K562 (cell line): ENCODE measurements at regions not wholly inside any gene's neighbourhood (a gene's known extent, or its start where the extent isn't known, plus 50 kb on each side); places are given as distances from the start of the nearest gene placed in this dataset.

Experiments used
- ATAC-seq: fragments of 200-7000 bp; cut with Tn5 transposase; 3 replicates; pipeline ENCODE4 v1.9.1; 2020; ENCODE audit warnings: moderate library complexity
- BruUV-seq: library from RNA; stranded (reverse); fragments of 400-500 nt; replicated peaks from 2 replicates; lab custom pipeline; 2021; lab: Mats Ljungman, UMichigan
- CTCF ChIA-PET: fragments of 300-600 bp; formaldehyde crosslinking; extraction: SDS; loops from one replicate; lab custom pipeline; 2021; ENCODE audit warnings: low intra/inter-chr PET ratio; lab: Yijun Ruan, JAX
- POLR2A ChIA-PET: fragments of 300-600, 350-650 bp; sonication (Branson Sonifier 250); formaldehyde crosslinking; extraction: SDS; loops from one replicate; lab custom pipeline; 2021; ENCODE audit warnings: antibody characterized with exemption, inconsistent platforms; lab: Yijun Ruan, JAX
- DNase-seq, 4 experiments: peaks; one replicate each; pipeline versions ENCODE4 v3.0.0 to v3.0.0-alpha.2; 2011 to 2018; ENCODE audit warnings: low spot score in 3 of 4, mixed read lengths in 3 of 4; ENCODE audit errors: extremely low read depth in 1 of 4
- FAIRE-seq: peaks from 2 replicates; lab custom pipeline; 2011; peaks lifted over from hg19 to GRCh38; lab: Jason Lieb, UNC
- H2AFZ ChIP-seq: 2 replicates; pipeline ENCODE4 v1.6.0; 2011; ENCODE audit warnings: low read depth, low read length, control low read depth, inconsistent platforms
- H3K27ac ChIP-seq: fragments of 200-600 bp; 3 replicates; pipeline ENCODE4 v1.8.0; 2011; ENCODE audit warnings: low read depth, mild to moderate bottlenecking, control low read depth, inconsistent platforms, low read length, moderate library complexity, mixed read lengths; ENCODE audit errors: extremely low read depth
- H3K27me3 ChIP-seq, 2 experiments: fragments of 300-600 bp in 1 of 2; 2 replicates in 1 of 2; 3 replicates in 1 of 2; pipeline versions ENCODE4 v1.6.0 to v1.8.0; 2011; ENCODE audit warnings: inconsistent platforms in 2 of 2, low read length in 2 of 2, mild to moderate bottlenecking in 1 of 2, mixed read lengths in 1 of 2, moderate library complexity in 1 of 2; ENCODE audit not compliant: control insufficient read depth in 2 of 2, insufficient read depth in 2 of 2
- H3K36me3 ChIP-seq: fragments of 300-600 bp; 3 replicates; pipeline ENCODE4 v1.8.0; 2011; ENCODE audit warnings: mild to moderate bottlenecking, low read length, inconsistent platforms; ENCODE audit not compliant: control insufficient read depth, insufficient read depth
- H3K4me1 ChIP-seq, 2 experiments: fragments of 200-600 bp in 1 of 2; replicated peaks in 1 of 2; 2 replicates in 1 of 2; 3 replicates in 1 of 2; pipeline versions ENCODE4 v1.5.1 to v1.8.0; 2011; ENCODE audit warnings: inconsistent platforms in 2 of 2, low read length in 2 of 2, mild to moderate bottlenecking in 1 of 2, mixed read lengths in 1 of 2, moderate library complexity in 1 of 2; ENCODE audit not compliant: control insufficient read depth in 2 of 2, insufficient read depth in 2 of 2
- H3K4me2 ChIP-seq: 2 replicates; pipeline ENCODE4 v1.6.1; 2011; ENCODE audit warnings: low read length, control low read depth, inconsistent platforms, mixed read lengths; ENCODE audit not compliant: insufficient read depth
- H3K4me3 ChIP-seq: fragments of 200-600 bp; sonication (generic), shearing (Covaris generic); 2 replicates; pipeline ENCODE4 v1.5.1; 2016; ENCODE audit warnings: control low read depth, inconsistent platforms
- H3K79me2 ChIP-seq: fragments of 200-600 bp; 3 replicates; pipeline ENCODE4 v1.8.0; 2011; ENCODE audit warnings: low read length, inconsistent platforms; ENCODE audit not compliant: control insufficient read depth, insufficient read depth
- H3K9ac ChIP-seq, 2 experiments: 2 replicates each; pipeline versions ENCODE4 v1.6.0 to v1.6.1; 2011; ENCODE audit warnings: low read depth in 2 of 2, low read length in 2 of 2, control low read depth in 1 of 2, inconsistent platforms in 1 of 2, mild to moderate bottlenecking in 1 of 2, mixed read lengths in 1 of 2; ENCODE audit not compliant: insufficient read depth in 1 of 2
- H3K9me1 ChIP-seq: one replicate; pipeline ENCODE4 v1.6.0; 2011; ENCODE audit warnings: inconsistent platforms, mild to moderate bottlenecking, low read length, moderate library complexity; ENCODE audit not compliant: control insufficient read depth, insufficient read depth
- H3K9me3 ChIP-seq: replicated peaks from 2 replicates; pipeline ENCODE4 v1.5.1; 2011; ENCODE audit warnings: low read depth, low read length, inconsistent platforms; ENCODE audit not compliant: control insufficient read depth, insufficient read depth
- H4K20me1 ChIP-seq: replicated peaks from 2 replicates; pipeline ENCODE4 v1.6.1; 2011; ENCODE audit warnings: low read length, inconsistent platforms, mixed read lengths; ENCODE audit not compliant: control insufficient read depth, insufficient read depth
- CBFA2T3 ChIP-seq: fragments of 450-650 bp; IDR thresholded peaks from 2 replicates; pipeline ENCODE4 v1.6.1; 2017
- CBX1 ChIP-seq: sonication (generic); IDR thresholded peaks from 2 replicates; pipeline ENCODE4 v1.6.1; 2016; ENCODE audit warnings: antibody characterized with exemption, low read depth, mild to moderate bottlenecking
- ERF ChIP-seq: fragments of 450-650 bp; formaldehyde crosslinking; IDR thresholded peaks from 2 replicates; pipeline ENCODE4 v1.4.0; 2020; ENCODE audit warnings: mild to moderate bottlenecking, mixed read lengths
- GATAD2A ChIP-seq: fragments of 450-650 bp; IDR thresholded peaks from 2 replicates; pipeline ENCODE4 v1.6.1; 2017
- MEF2A ChIP-seq: IDR thresholded peaks from 2 replicates; pipeline ENCODE4 v1.6.1; 2011; ENCODE audit warnings: low read depth, mild to moderate bottlenecking, low read length, moderate library complexity; ENCODE audit not compliant: control insufficient read depth
- MITF ChIP-seq: IDR thresholded peaks from 2 replicates; pipeline ENCODE4 v1.6.1; 2014; ENCODE audit warnings: antibody characterized with exemption
- NCOA4 ChIP-seq: fragments of 450-650 bp; IDR thresholded peaks from 2 replicates; pipeline ENCODE4 v1.6.1; 2018; ENCODE audit warnings: mild to moderate bottlenecking; ENCODE audit not compliant: partially characterized antibody
- NUFIP1 ChIP-seq: fragments of 450-650 bp; IDR thresholded peaks from 2 replicates; pipeline ENCODE4 v1.6.1; 2018; ENCODE audit not compliant: partially characterized antibody
- RBM25 ChIP-seq: fragments of 200-400 bp; formaldehyde crosslinking; IDR thresholded peaks from 2 replicates; pipeline ENCODE4 v1.6.1; 2018; ENCODE audit warnings: low read length, low read depth, moderate library complexity; ENCODE audit not compliant: severe bottlenecking
- RFX5 ChIP-seq: IDR thresholded peaks from 2 replicates; pipeline ENCODE4 v1.6.1; 2011; ENCODE audit warnings: low read depth, mild to moderate bottlenecking, improper control_type of control experiment, low read length
- STAG1 ChIP-seq: sonication (generic); formaldehyde crosslinking; IDR thresholded peaks from 2 replicates; pipeline ENCODE4 v1.5.0; 2020; ENCODE audit warnings: missing genetic modification reagents, borderline replicate concordance
- TAF9B ChIP-seq: fragments of 450-650 bp; IDR thresholded peaks from 2 replicates; pipeline ENCODE4 v1.6.1; 2018; ENCODE audit warnings: mild to moderate bottlenecking; ENCODE audit not compliant: partially characterized antibody
- TCF7L2 ChIP-seq: fragments of 150-350 bp; IDR thresholded peaks from 2 replicates; pipeline ENCODE4 v1.6.1; 2016; ENCODE audit warnings: low read depth, mild to moderate bottlenecking, low read length, moderate library complexity
- USF1 ChIP-seq: sonication (generic); formaldehyde crosslinking; IDR thresholded peaks from 2 replicates; pipeline ENCODE4 v1.9.0; 2022; ENCODE audit warnings: mild to moderate bottlenecking, missing genetic modification reagents
- ZBTB5 ChIP-seq: fragments of 450-650 bp; IDR thresholded peaks from 2 replicates; pipeline ENCODE4 v1.6.1; 2017; ENCODE audit warnings: antibody characterized with exemption
- ZC3H4 ChIP-seq: sonication (generic); formaldehyde crosslinking; IDR thresholded peaks from 2 replicates; pipeline ENCODE4 v1.9.0; 2021; ENCODE audit warnings: missing genetic modification reagents, borderline replicate concordance
- ZNF507 ChIP-seq: conservative IDR thresholded peaks from 2 replicates; pipeline ENCODE4 v1.6.1; 2017; ENCODE audit warnings: missing genetic modification characterization, missing compliant biosample characterization
- ZNF696 ChIP-seq: fragments of 250-450 bp; sonication (Bioruptor Pico); conservative IDR thresholded peaks from 2 replicates; pipeline ENCODE4 v1.4.0; 2020; ENCODE audit warnings: mild to moderate bottlenecking, moderate library complexity
- in situ Hi-C: fragments of 300-500 bp; cut with MboI; formaldehyde crosslinking; loops from 4 replicates; pipeline ENCODE4 v1.15.0; 2018; ENCODE audit warnings: inconsistent platforms, mixed read lengths
- intact Hi-C: fragments of 100-400 bp; cut with micrococcal nuclease; formaldehyde crosslinking; loops from 2 replicates; pipeline ENCODE4 v1.14.2; 2022

GRCh38 chr10:90197766-90198165 is 496.4 kb downstream of the KIF20B start:
- in situ Hi-C loops (no loop called here), intact Hi-C loops (no loop called here)
- no peak for FAIRE-seq
- no peak for DNase-seq
- Histone ChIP-seq H3K27ac (no peak overlapping the region), H3K4me3 (no peak overlapping the region), H3K4me1 (no peaks in the 10 kb centered on the region), H3K79me2 (no peaks in the 10 kb centered on the region), H3K9me3 (no peaks in the 10 kb centered on the region), H3K9ac (no peak overlapping the region), H2AFZ (no peak overlapping the region), H3K9me1 (no peaks in the 10 kb centered on the region), H4K20me1 (no peaks in the 10 kb centered on the region), H3K27me3 (no peaks in the 10 kb centered on the region), H3K4me2 (no peak overlapping the region), H3K36me3 (no peaks in the 10 kb centered on the region)
- CTCF ChIA-PET = no interaction called here
- TF ChIP-seq GATAD2A (no peak), TCF7L2 (no peak), RFX5 (no peak), CBFA2T3 (no peak), ZNF696 (CRISPR knock-in tag) (no peak), TAF9B (no peak), NCOA4 (no peak), ZBTB5 (no peak), STAG1 (CRISPR knock-in tag) (no peak), MEF2A (no peak), USF1 (no peak), ZC3H4 (no peak), RBM25 (no peak), ERF (no peak), MITF (no peak), NUFIP1 (no peak), CBX1 (no peak), ZNF507 (tag) (no peak)
- POLR2A ChIA-PET = no interaction called here
- BruUV-seq = no TSS peak
- ATAC-seq = no peak
